Kidney (tissue), 13 donors: ENCODE measurements at regions not wholly inside any gene's neighbourhood (a gene's known extent, or its start where the extent isn't known, plus 50 kb on each side); places are given as distances from the start of the nearest gene placed in this dataset.
"Not testable (repeated sequence)": the region's sequence is repeated elsewhere in the genome, so short reads cannot be mapped to it uniquely, and the experiment has no call there.

Experiments
- DNase-seq, 5 donors: peaks; one replicate each; pipeline ENCODE4 v3.0.0-alpha.2; 2013 to 2020
- FAIRE-seq: peaks from 2 replicates; lab custom pipeline; 2012; peaks lifted over from hg19 to GRCh38; lab: Jason Lieb, UNC
- H3K27ac ChIP-seq, 2 donors: one replicate each; pipeline ENCODE4 v1.7.0; 2013; ENCODE audit warnings: low read depth in 2 of 2, low read length in 2 of 2, inconsistent platforms in 1 of 2
- H3K27me3 ChIP-seq: one replicate; pipeline ENCODE4 v1.7.1; 2013; ENCODE audit warnings: low read length, inconsistent platforms; ENCODE audit not compliant: control insufficient read depth, insufficient read depth
- H3K36me3 ChIP-seq, 3 donors: one replicate each; pipeline versions ENCODE4 v1.7.0 to v1.7.1; 2013; ENCODE audit warnings: low read length in 3 of 3, control low read depth in 1 of 3, inconsistent platforms in 1 of 3; ENCODE audit not compliant: insufficient read depth in 3 of 3, control insufficient read depth in 2 of 3
- H3K4me1 ChIP-seq, 3 donors: one replicate each; pipeline versions ENCODE4 v1.7.0 to v1.7.1; 2013; ENCODE audit warnings: low read length in 3 of 3, inconsistent platforms in 1 of 3, low read depth in 1 of 3; ENCODE audit not compliant: control insufficient read depth in 2 of 3, insufficient read depth in 2 of 3
- H3K4me3 ChIP-seq, 3 donors: one replicate each; pipeline versions ENCODE4 v1.7.0 to v1.8.1; 2013; ENCODE audit warnings: low read length in 3 of 3, control low read depth in 1 of 3, inconsistent platforms in 1 of 3
- H3K9ac ChIP-seq, 3 donors: one replicate each; pipeline versions ENCODE4 v1.7.0 to v1.7.1; 2013; ENCODE audit warnings: low read length in 3 of 3, control low read depth in 1 of 3, inconsistent platforms in 1 of 3
- H3K9me3 ChIP-seq, 3 donors: one replicate each; pipeline versions ENCODE4 v1.7.0 to v1.7.1; 2013; ENCODE audit warnings: low read length in 3 of 3, control low read depth in 1 of 3, inconsistent platforms in 1 of 3; ENCODE audit not compliant: control insufficient read depth in 2 of 3, insufficient read depth in 1 of 3
- intact Hi-C: fragments of 100-400 bp; cut with DNase I; formaldehyde crosslinking; loops from one replicate; pipeline ENCODE4 v1.11.1; 2022
- TF ChIP-seq, protein P1 (sequence below): IDR thresholded peaks from 3 replicates; pipeline ENCODE4 v1.5.1; 2012; ENCODE audit warnings: mild to moderate bottlenecking, moderate library complexity, borderline replicate concordance; ENCODE audit not compliant: insufficient read depth; ENCODE audit errors: extremely low read depth
- donor health status: control.
- donor health status: control.
- donor health status: control.
- donor health status: control.
- donor health status: control.
- donor health status: DM: yes; HTN: yes; CAD: no.
- donor health status: Normal renal cell carcinoma (clear cell type).

DNA sequence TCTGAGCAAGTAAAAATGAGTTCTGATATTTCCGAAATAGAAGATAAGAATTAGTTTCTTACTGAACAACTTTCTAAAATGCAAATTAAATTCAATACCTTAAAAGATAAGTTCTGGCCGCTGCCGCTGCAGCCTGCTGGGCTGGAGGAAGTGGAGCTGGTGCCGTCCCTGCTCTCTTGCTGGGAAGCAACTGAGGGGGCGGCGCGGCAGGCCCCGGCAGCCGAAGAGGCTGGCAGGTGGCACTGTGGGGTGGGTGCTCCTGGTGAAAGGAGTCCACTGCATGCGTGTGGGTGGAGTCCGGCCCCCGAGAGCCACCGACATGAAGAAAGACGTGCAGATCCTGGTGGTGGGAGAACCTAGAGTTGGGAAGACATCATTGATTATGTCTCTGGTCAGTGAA, 89.5 kb upstream of the ZNF519 start:
- no peak overlapping the region for H3K9ac ChIP-seq
- no peak overlapping the region for H3K4me3 ChIP-seq
- intact Hi-C loops: no loop called here
- no peak overlapping the region for H3K27ac ChIP-seq
- H3K9me3 ChIP-seq: no peaks in the 10 kb centered on the region
- DNase-seq (peak in 1 of 5 donors; percentile 56), FAIRE-seq (no peak)
- H3K36me3 ChIP-seq: no peaks in the 10 kb centered on the region
- TF ChIP-seq, protein P1, sequence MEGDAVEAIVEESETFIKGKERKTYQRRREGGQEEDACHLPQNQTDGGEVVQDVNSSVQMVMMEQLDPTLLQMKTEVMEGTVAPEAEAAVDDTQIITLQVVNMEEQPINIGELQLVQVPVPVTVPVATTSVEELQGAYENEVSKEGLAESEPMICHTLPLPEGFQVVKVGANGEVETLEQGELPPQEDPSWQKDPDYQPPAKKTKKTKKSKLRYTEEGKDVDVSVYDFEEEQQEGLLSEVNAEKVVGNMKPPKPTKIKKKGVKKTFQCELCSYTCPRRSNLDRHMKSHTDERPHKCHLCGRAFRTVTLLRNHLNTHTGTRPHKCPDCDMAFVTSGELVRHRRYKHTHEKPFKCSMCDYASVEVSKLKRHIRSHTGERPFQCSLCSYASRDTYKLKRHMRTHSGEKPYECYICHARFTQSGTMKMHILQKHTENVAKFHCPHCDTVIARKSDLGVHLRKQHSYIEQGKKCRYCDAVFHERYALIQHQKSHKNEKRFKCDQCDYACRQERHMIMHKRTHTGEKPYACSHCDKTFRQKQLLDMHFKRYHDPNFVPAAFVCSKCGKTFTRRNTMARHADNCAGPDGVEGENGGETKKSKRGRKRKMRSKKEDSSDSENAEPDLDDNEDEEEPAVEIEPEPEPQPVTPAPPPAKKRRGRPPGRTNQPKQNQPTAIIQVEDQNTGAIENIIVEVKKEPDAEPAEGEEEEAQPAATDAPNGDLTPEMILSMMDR: no peak
- H3K4me1 ChIP-seq: no peaks in the 10 kb centered on the region
- H3K27me3 ChIP-seq: no peaks in the 10 kb centered on the region

DNA sequence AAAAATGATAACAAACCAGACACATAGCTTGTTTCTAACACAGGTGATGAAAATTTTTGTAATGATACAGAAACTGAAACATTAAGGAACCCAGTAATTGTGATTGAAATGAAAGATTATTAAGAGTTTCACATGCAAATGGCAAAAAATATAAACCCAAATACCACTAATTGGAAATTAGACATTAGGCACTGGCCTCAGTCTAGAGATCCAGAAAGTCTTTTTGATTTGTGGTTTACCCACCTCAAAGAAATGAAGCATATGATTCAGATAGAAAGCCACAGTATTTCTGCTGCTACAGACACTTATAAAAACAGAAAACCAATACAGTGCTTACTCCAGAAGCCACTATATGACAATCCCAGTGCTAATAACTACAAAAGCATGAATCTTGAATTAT, 83.7 kb upstream of the ZNF519 start:
- H3K36me3 ChIP-seq, H3K27me3 ChIP-seq, H3K4me3 ChIP-seq, H3K9me3 ChIP-seq, H3K9ac ChIP-seq, DNase-seq, intact Hi-C loops, H3K4me1 ChIP-seq, FAIRE-seq, H3K27ac ChIP-seq: not testable (repeated sequence)

GRCh38 chr18:14203424-14203823, 71.2 kb upstream of the ZNF519 start:
- FAIRE-seq, DNase-seq, H3K4me3 ChIP-seq, H3K27ac ChIP-seq, H3K4me1 ChIP-seq, H3K9ac ChIP-seq, H3K9me3 ChIP-seq, intact Hi-C loops, H3K27me3 ChIP-seq, H3K36me3 ChIP-seq: not testable (repeated sequence)

GRCh38 chr18:14190776-14191442, 58.7 kb upstream of the ZNF519 start:
- H3K27ac ChIP-seq, H3K4me1 ChIP-seq, H3K9me3 ChIP-seq, H3K4me3 ChIP-seq, H3K9ac ChIP-seq, H3K36me3 ChIP-seq, intact Hi-C loops, H3K27me3 ChIP-seq, DNase-seq, FAIRE-seq: not testable (repeated sequence)

- no peak for FAIRE-seq
- no peaks in the 10 kb centered on the region for H3K9me3 ChIP-seq
- H3K9ac ChIP-seq: no peak overlapping the region
- intact Hi-C loops: no loop called here
- TF ChIP-seq, protein P1: no peak
- H3K4me3 ChIP-seq: no peak overlapping the region
- H3K4me1 ChIP-seq: no peaks in the 10 kb centered on the region
- no peaks in the 10 kb centered on the region for H3K36me3 ChIP-seq
- H3K27ac ChIP-seq: no peak overlapping the region
- no peak for DNase-seq
- no peaks in the 10 kb centered on the region for H3K27me3 ChIP-seq
Measured at GRCh38 chr18:14189858-14190257, 57.6 kb upstream of the ZNF519 start.

DNA sequence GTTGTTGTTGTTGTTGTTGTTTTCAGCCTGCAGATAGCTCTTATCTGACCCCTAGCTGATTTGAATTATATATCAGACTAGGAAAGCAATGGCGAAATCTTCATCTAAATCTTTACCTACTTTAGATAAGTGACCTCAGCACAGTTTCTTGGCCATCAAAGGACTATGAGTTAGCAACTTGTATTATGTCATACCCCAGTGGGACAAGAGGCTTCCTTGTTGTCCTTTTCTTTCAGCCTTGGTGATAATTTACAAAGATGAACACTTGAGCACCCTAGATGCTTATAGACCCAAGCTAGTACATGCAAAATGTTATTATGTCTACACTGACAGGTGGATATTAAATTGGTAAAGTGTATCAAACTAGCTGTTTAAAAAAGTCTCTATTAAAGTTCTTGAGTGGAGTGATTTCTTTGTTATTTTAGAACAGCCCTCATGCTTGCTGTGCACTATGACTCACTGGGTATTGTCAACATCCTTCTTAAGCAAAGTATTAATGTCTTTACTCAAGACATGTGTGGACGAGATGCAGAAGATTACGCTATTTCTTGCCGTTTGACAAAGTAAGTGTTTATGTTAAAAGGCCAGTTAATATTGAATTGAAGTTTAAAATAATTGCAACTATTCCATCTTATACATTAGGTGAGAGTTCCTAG, 56.6 kb upstream of the ZNF519 start:
- H3K27me3 ChIP-seq, H3K9ac ChIP-seq, H3K9me3 ChIP-seq, intact Hi-C loops, H3K4me1 ChIP-seq, DNase-seq, FAIRE-seq, H3K27ac ChIP-seq, H3K36me3 ChIP-seq, H3K4me3 ChIP-seq: not testable (repeated sequence)
